ENCODE measurements at regions not wholly inside any gene's neighbourhood (a gene's known extent, or its start where the extent isn't known, plus 50 kb on each side); places are given as distances from the start of the nearest gene placed in this dataset.

DNA sequence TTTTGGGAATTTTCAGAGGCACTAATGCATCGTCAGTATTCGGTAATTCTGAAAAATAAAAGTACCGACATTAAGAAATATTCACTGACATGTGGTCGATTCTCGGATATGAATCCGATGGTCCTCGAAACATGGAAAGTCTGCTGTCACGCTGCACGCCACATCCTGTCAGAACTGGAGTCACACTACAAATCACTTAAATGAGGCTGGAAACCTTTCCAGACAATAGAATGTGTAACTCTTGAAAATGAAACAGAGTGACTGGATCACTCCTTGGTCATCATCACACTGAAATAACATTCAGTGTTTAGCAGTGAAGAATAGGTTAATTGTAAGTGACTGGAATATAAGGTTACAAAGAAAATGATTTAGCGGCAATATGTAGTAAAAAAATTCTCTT, 620.1 kb upstream of the ADAMTS5 start:
- TF ChIP-seq, protein P1, sequence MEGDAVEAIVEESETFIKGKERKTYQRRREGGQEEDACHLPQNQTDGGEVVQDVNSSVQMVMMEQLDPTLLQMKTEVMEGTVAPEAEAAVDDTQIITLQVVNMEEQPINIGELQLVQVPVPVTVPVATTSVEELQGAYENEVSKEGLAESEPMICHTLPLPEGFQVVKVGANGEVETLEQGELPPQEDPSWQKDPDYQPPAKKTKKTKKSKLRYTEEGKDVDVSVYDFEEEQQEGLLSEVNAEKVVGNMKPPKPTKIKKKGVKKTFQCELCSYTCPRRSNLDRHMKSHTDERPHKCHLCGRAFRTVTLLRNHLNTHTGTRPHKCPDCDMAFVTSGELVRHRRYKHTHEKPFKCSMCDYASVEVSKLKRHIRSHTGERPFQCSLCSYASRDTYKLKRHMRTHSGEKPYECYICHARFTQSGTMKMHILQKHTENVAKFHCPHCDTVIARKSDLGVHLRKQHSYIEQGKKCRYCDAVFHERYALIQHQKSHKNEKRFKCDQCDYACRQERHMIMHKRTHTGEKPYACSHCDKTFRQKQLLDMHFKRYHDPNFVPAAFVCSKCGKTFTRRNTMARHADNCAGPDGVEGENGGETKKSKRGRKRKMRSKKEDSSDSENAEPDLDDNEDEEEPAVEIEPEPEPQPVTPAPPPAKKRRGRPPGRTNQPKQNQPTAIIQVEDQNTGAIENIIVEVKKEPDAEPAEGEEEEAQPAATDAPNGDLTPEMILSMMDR (IDR thresholded peaks at IDR 0.05; ENCODE audit: low read depth, low read length) = no peak
- TF ChIP-seq, protein P2, sequence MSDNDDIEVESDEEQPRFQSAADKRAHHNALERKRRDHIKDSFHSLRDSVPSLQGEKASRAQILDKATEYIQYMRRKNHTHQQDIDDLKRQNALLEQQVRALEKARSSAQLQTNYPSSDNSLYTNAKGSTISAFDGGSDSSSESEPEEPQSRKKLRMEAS (IDR thresholded peaks at IDR 0.05; ENCODE audit: low read depth, low read length) = no peak
- TF ChIP-seq POLR2A (IDR thresholded peaks at IDR 0.05; ENCODE audit: extremely low read depth, insufficient read length) = no peak
- no peak for TF ChIP-seq MYC (IDR thresholded peaks at IDR 0.05; ENCODE audit: low read depth, low read length)
- no peak overlapping the region for H3K4me3 ChIP-seq (ENCODE audit: low read depth, low read length)
- no peak for DNase-seq (ENCODE audit: low read depth)

DNA sequence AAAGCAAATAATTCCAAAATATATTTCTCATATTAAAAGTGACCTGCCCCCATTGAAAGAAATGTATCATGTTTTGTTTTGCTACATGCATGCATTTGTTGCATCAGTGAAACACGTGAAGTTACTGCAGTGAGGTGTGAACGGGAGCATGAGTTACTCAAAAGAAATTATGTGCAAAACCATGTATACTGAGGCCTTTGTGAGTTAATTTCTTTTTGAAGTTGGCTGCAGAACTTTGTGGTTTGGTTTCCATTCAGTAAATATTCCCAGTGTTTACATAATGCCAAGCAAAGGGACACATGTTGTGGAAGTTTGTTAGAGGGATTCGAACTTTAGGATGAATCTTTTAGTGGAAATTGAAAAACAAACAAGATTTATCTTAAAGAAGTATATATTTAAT, 619.4 kb upstream of the ADAMTS5 start:
- no peak for TF ChIP-seq MYC (IDR thresholded peaks at IDR 0.05; ENCODE audit: low read depth, low read length)
- TF ChIP-seq POLR2A (IDR thresholded peaks at IDR 0.05; ENCODE audit: extremely low read depth, insufficient read length) = no peak
- TF ChIP-seq, protein P2 (IDR thresholded peaks at IDR 0.05; ENCODE audit: low read depth, low read length) = no peak
- TF ChIP-seq, protein P1 (IDR thresholded peaks at IDR 0.05; ENCODE audit: low read depth, low read length) = no peak
- no peak overlapping the region for H3K4me3 ChIP-seq (ENCODE audit: low read depth, low read length)
- DNase-seq (ENCODE audit: low read depth) = no peak

DNA sequence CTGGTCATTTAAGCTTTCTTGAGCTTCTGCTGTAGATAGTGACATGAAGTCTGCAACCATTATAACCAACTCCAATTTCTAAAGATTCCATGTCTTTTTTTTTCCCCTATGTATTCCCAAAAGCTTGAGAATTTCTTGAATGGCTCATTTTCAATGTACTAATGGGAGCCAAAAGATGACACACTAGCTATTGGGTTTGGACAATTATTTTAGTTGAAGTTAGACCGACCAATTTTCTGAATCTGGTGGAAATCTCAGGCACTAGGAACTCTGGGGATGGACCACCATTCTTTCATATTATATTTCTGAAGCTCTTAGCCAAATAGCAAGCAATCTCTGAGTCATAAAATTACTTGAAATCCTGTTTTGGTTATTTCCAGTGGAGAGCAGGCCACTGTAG, 617.4 kb upstream of the ADAMTS5 start:
- no peak for DNase-seq (ENCODE audit: low read depth)
- no peak overlapping the region for H3K4me3 ChIP-seq (ENCODE audit: low read depth, low read length)
- TF ChIP-seq, protein P1 (IDR thresholded peaks at IDR 0.05; ENCODE audit: low read depth, low read length) = no peak
- no peak for TF ChIP-seq MYC (IDR thresholded peaks at IDR 0.05; ENCODE audit: low read depth, low read length)
- TF ChIP-seq POLR2A (IDR thresholded peaks at IDR 0.05; ENCODE audit: extremely low read depth, insufficient read length) = no peak
- TF ChIP-seq, protein P2 (IDR thresholded peaks at IDR 0.05; ENCODE audit: low read depth, low read length) = no peak

DNA sequence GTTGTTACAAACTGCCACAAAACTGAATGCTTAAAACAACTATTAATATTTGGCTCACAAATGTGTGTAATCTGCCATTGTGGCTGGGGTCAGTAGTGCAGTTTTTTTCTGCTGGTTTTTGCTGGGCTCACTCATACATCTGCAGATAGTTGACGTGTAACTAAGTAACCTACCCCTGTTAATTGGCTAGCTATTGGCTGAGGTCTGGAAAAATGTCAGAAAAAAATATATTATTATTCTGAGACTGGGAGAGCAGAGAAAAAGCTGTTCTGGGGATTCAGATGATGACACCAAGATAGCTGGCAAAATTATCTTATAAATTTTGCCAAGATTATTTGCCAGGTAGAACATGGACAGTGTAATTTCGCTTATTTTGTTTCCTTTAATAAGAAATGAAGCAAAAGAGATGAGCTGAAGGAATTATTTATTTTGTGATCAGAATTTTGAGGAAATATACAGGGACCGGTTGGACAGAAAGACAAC, 616.1 kb upstream of the ADAMTS5 start:
- TF ChIP-seq, protein P1 (IDR thresholded peaks at IDR 0.05; ENCODE audit: low read depth, low read length) = no peak
- TF ChIP-seq, protein P2 (IDR thresholded peaks at IDR 0.05; ENCODE audit: low read depth, low read length) = no peak
- TF ChIP-seq MYC (IDR thresholded peaks at IDR 0.05; ENCODE audit: low read depth, low read length) (no peak), POLR2A (IDR thresholded peaks at IDR 0.05; ENCODE audit: extremely low read depth, insufficient read length) (no peak)
- DNase-seq (ENCODE audit: low read depth) = no peak

DNA sequence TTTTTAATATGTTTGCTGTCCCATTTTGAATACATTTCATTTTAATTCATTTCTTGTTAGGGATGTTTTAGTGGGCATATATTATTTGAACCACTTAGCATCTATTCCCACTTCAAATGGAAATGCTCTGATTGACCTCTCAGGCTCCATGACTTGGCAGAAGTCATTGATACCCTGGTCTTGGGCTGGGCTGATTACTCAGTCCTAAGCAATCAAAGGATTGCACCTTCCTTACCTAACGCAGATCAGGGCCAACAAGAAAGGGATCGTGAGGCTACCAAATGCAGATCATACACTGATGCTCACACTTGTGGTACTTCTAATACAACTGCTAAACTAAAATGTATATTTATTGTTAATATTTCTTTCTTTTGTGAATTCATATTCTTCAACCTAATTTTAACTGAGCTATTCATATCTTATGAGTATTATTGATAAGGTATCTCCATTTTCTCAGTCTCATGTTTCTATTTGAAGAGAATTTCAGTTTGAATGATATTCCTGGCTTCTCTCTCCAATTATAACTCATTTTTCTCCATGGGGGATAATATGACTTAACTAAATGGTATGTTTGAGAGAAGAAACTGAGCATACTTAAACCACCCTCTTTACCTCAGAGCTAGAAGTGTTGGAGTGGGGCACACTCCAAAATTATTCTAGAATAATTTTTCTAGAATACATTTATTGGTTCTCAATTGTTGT, 615.5 kb upstream of the ADAMTS5 start:
- no peak for DNase-seq (ENCODE audit: low read depth)
- no peak overlapping the region for H3K4me3 ChIP-seq (ENCODE audit: low read depth, low read length)
- TF ChIP-seq POLR2A (IDR thresholded peaks at IDR 0.05; ENCODE audit: extremely low read depth, insufficient read length) = no peak

More for the DNA sequence above, 616.1 kb upstream of the ADAMTS5 start:
- H3K4me3 ChIP-seq (ENCODE audit: low read depth, low read length) = no peak overlapping the region

DNA sequence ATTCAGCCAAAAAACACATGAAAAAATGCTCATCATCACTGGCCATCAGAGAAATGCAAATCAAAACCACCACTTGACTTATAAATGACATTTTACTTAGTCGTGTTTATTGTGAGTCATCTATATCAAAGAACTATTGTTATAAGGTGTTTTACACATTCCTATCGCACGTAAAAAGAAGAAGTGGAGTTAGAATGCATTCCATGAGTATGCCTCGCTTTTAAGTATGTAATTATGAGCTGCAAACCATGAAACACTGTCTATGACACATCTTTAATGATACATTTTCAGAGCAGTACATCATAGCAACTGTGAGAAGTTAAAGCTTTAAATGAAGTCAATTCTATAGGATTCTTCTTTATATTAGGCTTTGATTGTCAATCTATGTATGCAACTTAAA, 614.3 kb upstream of the ADAMTS5 start:
- H3K4me3 ChIP-seq (ENCODE audit: low read depth, low read length) = no peak overlapping the region
- no peak for DNase-seq (ENCODE audit: low read depth)
- TF ChIP-seq, protein P1 (IDR thresholded peaks at IDR 0.05; ENCODE audit: low read depth, low read length) = no peak
- TF ChIP-seq MYC (IDR thresholded peaks at IDR 0.05; ENCODE audit: low read depth, low read length) (no peak), POLR2A (IDR thresholded peaks at IDR 0.05; ENCODE audit: extremely low read depth, insufficient read length) (no peak)
- TF ChIP-seq, protein P2 (IDR thresholded peaks at IDR 0.05; ENCODE audit: low read depth, low read length) = no peak

Measured in NB4 (cell line).